WTC11 (cell line): ENCODE measurements at regions not wholly inside any gene's neighbourhood (a gene's known extent, or its start where the extent isn't known, plus 50 kb on each side); places are given as distances from the start of the nearest gene placed in this dataset.

Source experiments
- ATAC-seq: fragments of 200-7000 bp; cut with Tn5 transposase; 2 replicates; pipeline ENCODE4 v1.10.0; 2021; ENCODE audit warnings: mild to moderate bottlenecking, moderate library complexity
- CTCF ChIA-PET: fragments of 300-600 bp; sonication (Branson Sonifier 250); formaldehyde crosslinking; loops from one replicate; lab custom pipeline; 2021; ENCODE audit warnings: antibody characterized with exemption; lab: Charles Lee
- POLR2A ChIA-PET: fragments of 350-600 bp; sonication (Branson Sonifier 250); formaldehyde crosslinking; loops from one replicate; lab custom pipeline; 2021; ENCODE audit warnings: antibody characterized with exemption; lab: Charles Lee
- DNase-seq: peaks from one replicate; pipeline ENCODE4 v3.0.0; 2021; ENCODE audit warnings: low spot score
- H3K27ac Mint-ChIP-seq: 2 replicates; pipeline ENCODE4 v1.8.0; 2021; ENCODE audit warnings: mixed read lengths
- H3K27me3 Mint-ChIP-seq: 2 replicates; pipeline ENCODE4 v1.8.0; 2021; ENCODE audit warnings: low read depth, mild to moderate bottlenecking, moderate library complexity, mixed read lengths
- H3K36me3 Mint-ChIP-seq: 2 replicates; pipeline ENCODE4 v1.8.0; 2021; ENCODE audit warnings: mixed read lengths
- H3K4me1 Mint-ChIP-seq: 2 replicates; pipeline ENCODE4 v1.8.0; 2022; ENCODE audit warnings: mixed read lengths
- H3K4me3 Mint-ChIP-seq: 2 replicates; pipeline ENCODE4 v1.8.0; 2021; ENCODE audit warnings: mild to moderate bottlenecking, moderate library complexity, mixed read lengths
- H3K9me3 Mint-ChIP-seq: 2 replicates; pipeline ENCODE4 v1.8.0; 2021; ENCODE audit warnings: mixed read lengths
- ARID4B ChIP-seq: sonication (generic); formaldehyde crosslinking; IDR thresholded peaks from 2 replicates; pipeline ENCODE4 v1.8.0; 2023; ENCODE audit warnings: missing genetic modification reagents, mild to moderate bottlenecking, borderline replicate concordance
- E2F5 ChIP-seq: sonication (generic); formaldehyde crosslinking; IDR thresholded peaks from 2 replicates; pipeline ENCODE4 v1.8.1; 2022; ENCODE audit warnings: mild to moderate bottlenecking, moderate library complexity, missing genetic modification reagents
- FOXJ3 ChIP-seq: sonication (generic); formaldehyde crosslinking; IDR thresholded peaks from 2 replicates; pipeline ENCODE4 v1.9.0; 2021; ENCODE audit warnings: missing genetic modification reagents, mild to moderate bottlenecking, borderline replicate concordance
- KAT7 ChIP-seq: sonication (generic); formaldehyde crosslinking; IDR thresholded peaks from 2 replicates; pipeline ENCODE4 v1.8.1; 2023; ENCODE audit warnings: missing genetic modification reagents, mild to moderate bottlenecking, borderline replicate concordance
- NR3C1 ChIP-seq: sonication (generic); formaldehyde crosslinking; conservative IDR thresholded peaks from 2 replicates; pipeline ENCODE4 v1.8.1; 2023; ENCODE audit warnings: low read depth, mild to moderate bottlenecking, missing genetic modification reagents
- SMAD4 ChIP-seq: sonication (generic); formaldehyde crosslinking; IDR thresholded peaks from 2 replicates; pipeline ENCODE4 v1.8.0; 2022; ENCODE audit warnings: mild to moderate bottlenecking, missing genetic modification reagents
- TEAD1 ChIP-seq: sonication (generic); formaldehyde crosslinking; IDR thresholded peaks from 2 replicates; pipeline ENCODE4 v1.8.0; 2022; ENCODE audit warnings: mild to moderate bottlenecking, missing genetic modification reagents
- ZNF396 ChIP-seq: fragments of 250-450 bp; sonication (Bioruptor Pico); IDR thresholded peaks from 2 replicates; pipeline ENCODE4 v1.8.0; 2021; ENCODE audit warnings: mild to moderate bottlenecking, moderate library complexity, borderline replicate concordance
- ZNF532 ChIP-seq: fragments of 250-450 bp; sonication (Bioruptor Pico); IDR thresholded peaks from 2 replicates; pipeline ENCODE4 v1.9.0; 2021; ENCODE audit warnings: mild to moderate bottlenecking, borderline replicate concordance
- TF ChIP-seq, protein P1 (sequence below): sonication (generic); formaldehyde crosslinking; IDR thresholded peaks from 2 replicates; pipeline ENCODE4 v1.8.1; 2023; ENCODE audit warnings: mild to moderate bottlenecking, missing genetic modification reagents, moderate library complexity
- TF ChIP-seq, protein P2 (sequence below): sonication (generic); formaldehyde crosslinking; conservative IDR thresholded peaks from 2 replicates; pipeline ENCODE4 v1.8.1; 2023; ENCODE audit warnings: mild to moderate bottlenecking, low read depth, missing genetic modification reagents, moderate library complexity
- TF ChIP-seq, protein P3 (sequence below): sonication (generic); formaldehyde crosslinking; IDR thresholded peaks from 2 replicates; pipeline ENCODE4 v1.8.1; 2023; ENCODE audit warnings: mild to moderate bottlenecking, moderate library complexity, missing genetic modification reagents
- TF ChIP-seq, protein P4 (sequence below): sonication (generic); formaldehyde crosslinking; IDR thresholded peaks from 2 replicates; pipeline ENCODE4 v1.8.0; 2022; ENCODE audit warnings: mild to moderate bottlenecking, missing genetic modification reagents
- TF ChIP-seq, protein P5 (sequence below): sonication (generic); formaldehyde crosslinking; IDR thresholded peaks from 2 replicates; pipeline ENCODE4 v1.8.1; 2023; ENCODE audit warnings: mild to moderate bottlenecking, missing genetic modification reagents, moderate library complexity

- TF ChIP-seq ZNF532 (CRISPR knock-in tag): no peak
- no peak for TF ChIP-seq SMAD4 (CRISPR knock-in tag)
- TF ChIP-seq TEAD1 (CRISPR knock-in tag): no peak
- no peak for TF ChIP-seq ARID4B
- TF ChIP-seq, protein P1, sequence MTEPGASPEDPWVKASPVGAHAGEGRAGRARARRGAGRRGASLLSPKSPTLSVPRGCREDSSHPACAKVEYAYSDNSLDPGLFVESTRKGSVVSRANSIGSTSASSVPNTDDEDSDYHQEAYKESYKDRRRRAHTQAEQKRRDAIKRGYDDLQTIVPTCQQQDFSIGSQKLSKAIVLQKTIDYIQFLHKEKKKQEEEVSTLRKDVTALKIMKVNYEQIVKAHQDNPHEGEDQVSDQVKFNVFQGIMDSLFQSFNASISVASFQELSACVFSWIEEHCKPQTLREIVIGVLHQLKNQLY: no peak
- no peak for TF ChIP-seq E2F5 (CRISPR knock-in tag)
- TF ChIP-seq, all 79 proteins: peak for 0
Measured at GRCh38 chr18:30034818-30035217, 1007.7 kb downstream of the DSC3 start (continued).

GRCh38 chr18:30016179-30016578, 1026.4 kb downstream of the DSC3 start:
- no peak overlapping the region for H3K4me3 Mint-ChIP-seq
- no peak for TF ChIP-seq TEAD1 (CRISPR knock-in tag)
- TF ChIP-seq NR3C1 (CRISPR knock-in tag): no peak
- TF ChIP-seq, protein P2, sequence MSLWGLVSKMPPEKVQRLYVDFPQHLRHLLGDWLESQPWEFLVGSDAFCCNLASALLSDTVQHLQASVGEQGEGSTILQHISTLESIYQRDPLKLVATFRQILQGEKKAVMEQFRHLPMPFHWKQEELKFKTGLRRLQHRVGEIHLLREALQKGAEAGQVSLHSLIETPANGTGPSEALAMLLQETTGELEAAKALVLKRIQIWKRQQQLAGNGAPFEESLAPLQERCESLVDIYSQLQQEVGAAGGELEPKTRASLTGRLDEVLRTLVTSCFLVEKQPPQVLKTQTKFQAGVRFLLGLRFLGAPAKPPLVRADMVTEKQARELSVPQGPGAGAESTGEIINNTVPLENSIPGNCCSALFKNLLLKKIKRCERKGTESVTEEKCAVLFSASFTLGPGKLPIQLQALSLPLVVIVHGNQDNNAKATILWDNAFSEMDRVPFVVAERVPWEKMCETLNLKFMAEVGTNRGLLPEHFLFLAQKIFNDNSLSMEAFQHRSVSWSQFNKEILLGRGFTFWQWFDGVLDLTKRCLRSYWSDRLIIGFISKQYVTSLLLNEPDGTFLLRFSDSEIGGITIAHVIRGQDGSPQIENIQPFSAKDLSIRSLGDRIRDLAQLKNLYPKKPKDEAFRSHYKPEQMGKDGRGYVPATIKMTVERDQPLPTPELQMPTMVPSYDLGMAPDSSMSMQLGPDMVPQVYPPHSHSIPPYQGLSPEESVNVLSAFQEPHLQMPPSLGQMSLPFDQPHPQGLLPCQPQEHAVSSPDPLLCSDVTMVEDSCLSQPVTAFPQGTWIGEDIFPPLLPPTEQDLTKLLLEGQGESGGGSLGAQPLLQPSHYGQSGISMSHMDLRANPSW (CRISPR knock-in tag): no peak
- TF ChIP-seq, protein P3, sequence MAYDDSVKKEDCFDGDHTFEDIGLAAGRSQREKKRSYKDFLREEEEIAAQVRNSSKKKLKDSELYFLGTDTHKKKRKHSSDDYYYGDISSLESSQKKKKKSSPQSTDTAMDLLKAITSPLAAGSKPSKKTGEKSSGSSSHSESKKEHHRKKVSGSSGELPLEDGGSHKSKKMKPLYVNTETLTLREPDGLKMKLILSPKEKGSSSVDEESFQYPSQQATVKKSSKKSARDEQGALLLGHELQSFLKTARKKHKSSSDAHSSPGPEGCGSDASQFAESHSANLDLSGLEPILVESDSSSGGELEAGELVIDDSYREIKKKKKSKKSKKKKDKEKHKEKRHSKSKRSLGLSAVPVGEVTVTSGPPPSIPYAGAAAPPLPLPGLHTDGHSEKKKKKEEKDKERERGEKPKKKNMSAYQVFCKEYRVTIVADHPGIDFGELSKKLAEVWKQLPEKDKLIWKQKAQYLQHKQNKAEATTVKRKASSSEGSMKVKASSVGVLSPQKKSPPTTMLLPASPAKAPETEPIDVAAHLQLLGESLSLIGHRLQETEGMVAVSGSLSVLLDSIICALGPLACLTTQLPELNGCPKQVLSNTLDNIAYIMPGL (CRISPR knock-in tag): no peak
- TF ChIP-seq, protein P4, sequence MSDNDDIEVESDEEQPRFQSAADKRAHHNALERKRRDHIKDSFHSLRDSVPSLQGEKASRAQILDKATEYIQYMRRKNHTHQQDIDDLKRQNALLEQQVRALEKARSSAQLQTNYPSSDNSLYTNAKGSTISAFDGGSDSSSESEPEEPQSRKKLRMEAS (CRISPR knock-in tag): no peak
- TF ChIP-seq KAT7 (CRISPR knock-in tag): no peak
- no peak for TF ChIP-seq ARID4B
- TF ChIP-seq, protein P5, sequence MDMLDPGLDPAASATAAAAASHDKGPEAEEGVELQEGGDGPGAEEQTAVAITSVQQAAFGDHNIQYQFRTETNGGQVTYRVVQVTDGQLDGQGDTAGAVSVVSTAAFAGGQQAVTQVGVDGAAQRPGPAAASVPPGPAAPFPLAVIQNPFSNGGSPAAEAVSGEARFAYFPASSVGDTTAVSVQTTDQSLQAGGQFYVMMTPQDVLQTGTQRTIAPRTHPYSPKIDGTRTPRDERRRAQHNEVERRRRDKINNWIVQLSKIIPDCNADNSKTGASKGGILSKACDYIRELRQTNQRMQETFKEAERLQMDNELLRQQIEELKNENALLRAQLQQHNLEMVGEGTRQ (CRISPR knock-in tag): no peak
- TF ChIP-seq SMAD4 (CRISPR knock-in tag): no peak
- TF ChIP-seq FOXJ3 (CRISPR knock-in tag): no peak
- TF ChIP-seq ZNF396: no peak

More at GRCh38 chr18:30016179-30016578, 1026.4 kb downstream of the DSC3 start:
- ChIA-PET POLR2A (no interaction called here), CTCF (no interaction called here)
- Mint-ChIP-seq H3K36me3 (no peaks in the 10 kb centered on the region), H3K4me1 (peaks cover 10% of the 10 kb centered on the region), H3K27ac (no peak overlapping the region), H3K9me3 (no peaks in the 10 kb centered on the region), H3K27me3 (no peaks in the 10 kb centered on the region)
- ATAC-seq (no peak), DNase-seq (no peak)
